Body of pancreas (tissue), 4 donors: ENCODE measurements at regions not wholly inside any gene's neighbourhood (a gene's known extent, or its start where the extent isn't known, plus 50 kb on each side); places are given as distances from the start of the nearest gene placed in this dataset.

ENCODE experiments used
- POLR2A ChIP-seq, 3 donors: fragments of 450-650 bp; IDR thresholded peaks; one replicate each; pipeline ENCODE4 v1.6.1; 2016; ENCODE audit warnings: antibody characterized with exemption in 3 of 3, mild to moderate bottlenecking in 2 of 3
- TF ChIP-seq, protein P1 (sequence below), 7 experiments: fragments of 450-650 bp in 4 of 7; fragments of 200-600 bp in 3 of 7; sonication (generic) in 3 of 7; IDR thresholded peaks; one replicate each; pipeline ENCODE4 v1.5.1; 2016 to 2019; ENCODE audit warnings: antibody characterized with exemption in 7 of 7

GRCh38 chr5:99865159-99865558 is 670.0 kb upstream of the FAM174A start:
- TF ChIP-seq, protein P1, sequence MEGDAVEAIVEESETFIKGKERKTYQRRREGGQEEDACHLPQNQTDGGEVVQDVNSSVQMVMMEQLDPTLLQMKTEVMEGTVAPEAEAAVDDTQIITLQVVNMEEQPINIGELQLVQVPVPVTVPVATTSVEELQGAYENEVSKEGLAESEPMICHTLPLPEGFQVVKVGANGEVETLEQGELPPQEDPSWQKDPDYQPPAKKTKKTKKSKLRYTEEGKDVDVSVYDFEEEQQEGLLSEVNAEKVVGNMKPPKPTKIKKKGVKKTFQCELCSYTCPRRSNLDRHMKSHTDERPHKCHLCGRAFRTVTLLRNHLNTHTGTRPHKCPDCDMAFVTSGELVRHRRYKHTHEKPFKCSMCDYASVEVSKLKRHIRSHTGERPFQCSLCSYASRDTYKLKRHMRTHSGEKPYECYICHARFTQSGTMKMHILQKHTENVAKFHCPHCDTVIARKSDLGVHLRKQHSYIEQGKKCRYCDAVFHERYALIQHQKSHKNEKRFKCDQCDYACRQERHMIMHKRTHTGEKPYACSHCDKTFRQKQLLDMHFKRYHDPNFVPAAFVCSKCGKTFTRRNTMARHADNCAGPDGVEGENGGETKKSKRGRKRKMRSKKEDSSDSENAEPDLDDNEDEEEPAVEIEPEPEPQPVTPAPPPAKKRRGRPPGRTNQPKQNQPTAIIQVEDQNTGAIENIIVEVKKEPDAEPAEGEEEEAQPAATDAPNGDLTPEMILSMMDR (IDR thresholded peaks at IDR 0.05), result no peak
- TF ChIP-seq POLR2A (IDR thresholded peaks at IDR 0.05), result no peak
